ENCODE measurements at regions not wholly inside any gene's neighbourhood (a gene's known extent, or its start where the extent isn't known, plus 50 kb on each side); places are given as distances from the start of the nearest gene placed in this dataset.

GRCh38 chr10:28774051-28774995, 97.0 kb downstream of the BAMBI start:
- Histone ChIP-seq H3K4me1 (ENCODE audit: control insufficient read depth, extremely low read depth, insufficient read depth, low read length) (no peaks in the 10 kb centered on the region), H3K9ac (ENCODE audit: control insufficient read depth, extremely low read depth, insufficient read depth, low read length) (no peak overlapping the region), H3K79me2 (ENCODE audit: control insufficient read depth, insufficient read depth, low read length) (no peaks in the 10 kb centered on the region), H3K27me3 (ENCODE audit: control insufficient read depth, extremely low read depth, insufficient read depth, low read length) (no peaks in the 10 kb centered on the region), H4K20me1 (ENCODE audit: control insufficient read depth, extremely low read depth, insufficient read depth, low read length) (no peaks in the 10 kb centered on the region), H3K36me3 (ENCODE audit: control insufficient read depth in 2 of 2, extremely low read depth in 1 of 2, insufficient read depth in 2 of 2, low read length in 2 of 2) (no peaks in the 10 kb centered on the region), H3K4me3 (ENCODE audit: control insufficient read depth in 2 of 3, extremely low read depth in 1 of 3, insufficient read depth in 2 of 3, low read depth in 1 of 3, low read length in 3 of 3) (no peak overlapping the region), H2AFZ (ENCODE audit: control insufficient read depth, low read length) (no peak overlapping the region), H3K9me3 (ENCODE audit: control insufficient read depth, low read depth, low read length) (no peaks in the 10 kb centered on the region), H3K9me1 (ENCODE audit: control insufficient read depth, extremely low read depth, insufficient read depth, low read length) (no peaks in the 10 kb centered on the region), H3K4me2 (ENCODE audit: control insufficient read depth, extremely low read depth, insufficient read depth, low read depth, low read length) (no peak overlapping the region), H3K27ac (ENCODE audit: control insufficient read depth, insufficient read depth, low read length) (no peak overlapping the region)
- dilution Hi-C loops (cut with MboI; ENCODE audit: extremely low pct_ligation_motif_present, low sequenced_read_pairs) = no loop called here
- DNase-seq (ENCODE audit: low read depth, low spot score) (no peak), FAIRE-seq (no peak)
- no peak for TF ChIP-seq EZH2 (IDR thresholded peaks at IDR 0.05; ENCODE audit: low read length)
- TF ChIP-seq, protein P1, sequence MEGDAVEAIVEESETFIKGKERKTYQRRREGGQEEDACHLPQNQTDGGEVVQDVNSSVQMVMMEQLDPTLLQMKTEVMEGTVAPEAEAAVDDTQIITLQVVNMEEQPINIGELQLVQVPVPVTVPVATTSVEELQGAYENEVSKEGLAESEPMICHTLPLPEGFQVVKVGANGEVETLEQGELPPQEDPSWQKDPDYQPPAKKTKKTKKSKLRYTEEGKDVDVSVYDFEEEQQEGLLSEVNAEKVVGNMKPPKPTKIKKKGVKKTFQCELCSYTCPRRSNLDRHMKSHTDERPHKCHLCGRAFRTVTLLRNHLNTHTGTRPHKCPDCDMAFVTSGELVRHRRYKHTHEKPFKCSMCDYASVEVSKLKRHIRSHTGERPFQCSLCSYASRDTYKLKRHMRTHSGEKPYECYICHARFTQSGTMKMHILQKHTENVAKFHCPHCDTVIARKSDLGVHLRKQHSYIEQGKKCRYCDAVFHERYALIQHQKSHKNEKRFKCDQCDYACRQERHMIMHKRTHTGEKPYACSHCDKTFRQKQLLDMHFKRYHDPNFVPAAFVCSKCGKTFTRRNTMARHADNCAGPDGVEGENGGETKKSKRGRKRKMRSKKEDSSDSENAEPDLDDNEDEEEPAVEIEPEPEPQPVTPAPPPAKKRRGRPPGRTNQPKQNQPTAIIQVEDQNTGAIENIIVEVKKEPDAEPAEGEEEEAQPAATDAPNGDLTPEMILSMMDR (optimal IDR thresholded peaks at IDR 0.05 in 1 of 3, IDR thresholded peaks at IDR 0.05 in 1 of 3, conservative IDR thresholded peaks at IDR 0.05 in 1 of 3; ENCODE audit: extremely low read depth in 1 of 3, insufficient read depth in 2 of 3, low read length in 3 of 3) = no peak

DNA sequence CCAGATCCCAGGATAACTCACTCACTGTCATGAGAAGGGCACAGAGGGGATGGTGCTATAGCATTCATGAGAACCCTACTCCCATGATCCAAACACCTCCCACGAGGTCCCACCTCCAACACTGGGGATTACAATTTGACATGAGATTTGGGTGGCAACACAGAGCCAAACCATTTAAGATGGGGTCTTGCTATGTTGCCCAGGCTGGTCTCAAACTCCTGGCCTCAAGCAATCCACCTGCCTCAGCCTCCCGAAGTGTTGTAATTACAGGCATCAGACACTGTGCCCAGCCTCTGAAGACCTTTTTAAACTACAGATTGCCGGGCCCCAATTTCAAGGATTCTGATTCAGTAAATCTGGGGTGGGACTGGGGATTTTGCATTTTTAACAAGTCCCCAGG, 98.5 kb downstream of the BAMBI start:
- no peak for FAIRE-seq
- DNase-seq (ENCODE audit: low read depth, low spot score) = no peak
- H3K9me3 ChIP-seq (ENCODE audit: control insufficient read depth, low read depth, low read length) = no peaks in the 10 kb centered on the region
- no peak overlapping the region for H3K9ac ChIP-seq (ENCODE audit: control insufficient read depth, extremely low read depth, insufficient read depth, low read length)
- H3K79me2 ChIP-seq (ENCODE audit: control insufficient read depth, insufficient read depth, low read length) = no peaks in the 10 kb centered on the region
- no peak overlapping the region for H2AFZ ChIP-seq (ENCODE audit: control insufficient read depth, low read length)
- dilution Hi-C loops (cut with MboI; ENCODE audit: extremely low pct_ligation_motif_present, low sequenced_read_pairs) = no loop called here
- H3K36me3 ChIP-seq (ENCODE audit: control insufficient read depth in 2 of 2, extremely low read depth in 1 of 2, insufficient read depth in 2 of 2, low read length in 2 of 2) = no peaks in the 10 kb centered on the region
- no peak overlapping the region for H3K27ac ChIP-seq (ENCODE audit: control insufficient read depth, insufficient read depth, low read length)
- no peaks in the 10 kb centered on the region for H3K4me1 ChIP-seq (ENCODE audit: control insufficient read depth, extremely low read depth, insufficient read depth, low read length)
- H3K9me1 ChIP-seq (ENCODE audit: control insufficient read depth, extremely low read depth, insufficient read depth, low read length) = no peaks in the 10 kb centered on the region
- TF ChIP-seq, protein P1 (optimal IDR thresholded peaks at IDR 0.05 in 1 of 3, IDR thresholded peaks at IDR 0.05 in 1 of 3, conservative IDR thresholded peaks at IDR 0.05 in 1 of 3; ENCODE audit: extremely low read depth in 1 of 3, insufficient read depth in 2 of 3, low read length in 3 of 3) = no peak
- no peaks in the 10 kb centered on the region for H3K27me3 ChIP-seq (ENCODE audit: control insufficient read depth, extremely low read depth, insufficient read depth, low read length)
- no peaks in the 10 kb centered on the region for H4K20me1 ChIP-seq (ENCODE audit: control insufficient read depth, extremely low read depth, insufficient read depth, low read length)
- H3K4me2 ChIP-seq (ENCODE audit: control insufficient read depth, extremely low read depth, insufficient read depth, low read depth, low read length) = no peak overlapping the region
- no peak overlapping the region for H3K4me3 ChIP-seq (ENCODE audit: control insufficient read depth in 2 of 3, extremely low read depth in 1 of 3, insufficient read depth in 2 of 3, low read depth in 1 of 3, low read length in 3 of 3)
